H1 (cell line): ENCODE measurements at regions not wholly inside any gene's neighbourhood (a gene's known extent, or its start where the extent isn't known, plus 50 kb on each side); places are given as distances from the start of the nearest gene placed in this dataset.

Source experiments
- NRF1 ChIP-seq: IDR thresholded peaks from 2 replicates; pipeline ENCODE4 v1.6.1; 2011; ENCODE audit warnings: mild to moderate bottlenecking, low read depth, low read length, improper control_type of control experiment
- TEAD4 ChIP-seq: IDR thresholded peaks from 2 replicates; pipeline ENCODE4 v1.6.1; 2012; ENCODE audit warnings: low read depth, low read length, inconsistent platforms, mixed read lengths

DNA sequence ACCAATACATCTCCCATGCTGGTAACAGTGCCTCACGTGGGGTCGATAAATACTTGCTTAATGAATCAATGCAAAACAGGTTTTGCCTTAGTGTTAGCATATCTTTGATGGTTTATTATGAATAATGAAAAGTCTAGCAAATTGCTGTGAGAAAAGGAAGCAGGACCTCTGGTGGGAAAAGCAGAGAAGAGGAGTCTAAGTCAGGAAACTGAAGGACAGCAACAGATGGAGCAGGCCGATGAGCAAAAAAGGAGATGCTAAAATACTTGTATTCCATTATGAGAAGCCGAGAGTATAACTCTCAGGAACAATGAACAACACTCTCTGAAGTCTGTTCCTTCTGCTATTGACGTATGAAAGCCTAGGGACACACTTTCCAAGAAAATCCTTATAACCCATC is 555.2 kb upstream of the KLHL29 start (continued):
- TF ChIP-seq TEAD4 (no peak), NRF1 (no peak)
